SH-SY5Y (cell line): ENCODE measurements at regions not wholly inside any gene's neighbourhood (a gene's known extent, or its start where the extent isn't known, plus 50 kb on each side); places are given as distances from the start of the nearest gene placed in this dataset.

Experiments used
- GATA2 ChIP-seq: IDR thresholded peaks from 2 replicates; pipeline ENCODE4 v1.6.1; 2011; ENCODE audit warnings: mild to moderate bottlenecking, low read depth, low read length
- GATA3 ChIP-seq: IDR thresholded peaks from 2 replicates; pipeline ENCODE4 v1.6.1; 2011; ENCODE audit warnings: low read depth, mild to moderate bottlenecking, low read length, moderate library complexity

DNA sequence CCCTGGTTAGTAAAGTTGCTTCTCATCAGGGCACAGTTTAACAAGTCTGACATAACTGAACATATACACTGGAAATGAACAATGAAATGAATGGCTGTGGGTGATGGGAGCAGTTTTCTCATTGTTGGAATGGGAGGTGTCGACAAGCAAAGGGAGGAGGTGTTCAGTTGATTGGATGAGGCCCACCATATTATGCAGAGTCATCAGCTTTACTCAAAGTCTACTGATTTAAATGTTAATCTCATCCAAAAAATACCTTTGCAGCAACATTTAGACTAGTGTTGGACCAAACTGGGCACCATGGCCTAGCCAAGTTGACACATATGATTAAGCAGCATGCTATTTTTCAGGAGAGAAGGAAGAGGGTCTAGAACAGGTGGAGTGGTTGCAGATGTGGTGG lies 201.7 kb downstream of the RAMP3 start:
- TF ChIP-seq GATA2 (no peak), GATA3 (no peak)

DNA sequence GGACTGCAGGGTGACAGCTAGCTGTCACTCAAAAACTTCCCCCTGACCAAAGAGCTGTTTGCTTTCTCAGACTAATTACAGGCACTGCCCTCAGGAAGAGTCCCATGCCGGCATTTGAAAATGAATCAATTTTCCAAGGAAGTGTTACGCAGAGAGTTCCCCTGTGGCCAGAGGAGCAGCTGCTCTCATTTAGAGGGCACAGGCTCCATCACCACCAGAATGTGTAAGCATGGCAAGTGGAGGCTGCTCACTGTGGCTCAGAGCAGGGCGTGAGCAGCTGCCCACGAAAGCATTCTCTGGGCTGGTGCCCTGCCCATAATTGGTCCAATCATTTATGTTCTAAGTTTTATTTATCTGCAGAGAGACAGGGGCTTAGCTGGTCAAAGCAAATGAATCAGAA lies 202.2 kb downstream of the RAMP3 start:
- no peak for TF ChIP-seq GATA2
- no peak for TF ChIP-seq GATA3

DNA sequence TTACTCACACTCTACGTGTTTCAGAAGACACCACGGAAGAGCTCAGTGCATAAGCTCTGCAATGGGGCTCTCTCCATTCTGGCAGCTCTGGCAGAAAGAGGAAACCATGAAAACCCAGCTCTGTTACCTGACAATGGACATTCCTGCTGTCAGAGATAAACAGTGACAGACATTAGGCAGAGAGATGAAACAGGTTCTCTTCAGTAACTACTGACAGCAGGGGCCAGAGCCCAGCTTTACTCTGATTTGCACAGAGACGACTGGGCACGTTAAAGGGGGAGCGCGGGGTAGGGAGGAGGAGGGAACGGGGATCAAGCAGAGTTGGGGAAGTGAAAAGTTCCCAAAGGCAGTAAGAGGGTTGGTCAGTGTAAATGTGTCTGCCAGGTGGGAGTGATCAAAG lies 206.1 kb downstream of the RAMP3 start:
- TF ChIP-seq GATA2, result no peak
- TF ChIP-seq GATA3, result no peak

DNA sequence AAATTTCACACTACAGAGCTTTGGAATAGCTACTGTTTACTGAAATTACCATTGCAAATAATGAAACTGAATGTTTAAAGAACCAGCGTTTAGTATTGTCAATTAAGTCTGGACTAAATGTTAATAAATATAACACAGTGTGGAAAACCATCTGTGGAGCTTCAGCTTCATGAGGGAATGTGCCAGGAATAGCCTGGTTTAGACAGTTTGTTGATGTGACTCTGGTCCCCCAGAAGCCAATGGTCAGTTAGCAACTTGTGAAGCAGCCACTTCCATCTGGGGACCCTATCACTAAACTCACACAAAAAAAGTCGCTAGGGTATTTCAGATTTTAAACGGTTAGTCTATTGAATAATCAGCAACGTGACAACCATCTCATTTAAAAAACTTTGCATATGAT lies 207.8 kb downstream of the RAMP3 start:
- TF ChIP-seq GATA3 (no peak), GATA2 (no peak)

DNA sequence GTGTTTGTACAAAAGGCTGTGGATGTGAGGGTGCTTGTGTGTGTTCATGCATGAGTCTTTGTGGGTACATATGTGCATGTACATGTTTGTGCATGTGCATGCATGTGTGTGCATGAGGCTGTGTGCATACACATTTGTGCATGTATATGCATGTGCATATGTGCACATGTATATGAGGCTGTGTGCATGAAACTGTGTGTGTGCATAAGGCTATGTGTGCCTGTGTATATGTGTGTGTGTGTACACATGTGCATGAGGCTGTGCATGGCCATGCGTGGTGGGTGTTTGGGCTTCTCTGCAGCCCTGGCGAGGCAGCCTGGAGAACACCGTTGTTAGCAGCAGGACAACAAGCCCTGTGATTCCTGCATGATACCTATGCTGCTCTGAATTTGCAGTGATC lies 207.7 kb upstream of the ADCY1 start:
- TF ChIP-seq GATA3 (no peak), GATA2 (no peak)

DNA sequence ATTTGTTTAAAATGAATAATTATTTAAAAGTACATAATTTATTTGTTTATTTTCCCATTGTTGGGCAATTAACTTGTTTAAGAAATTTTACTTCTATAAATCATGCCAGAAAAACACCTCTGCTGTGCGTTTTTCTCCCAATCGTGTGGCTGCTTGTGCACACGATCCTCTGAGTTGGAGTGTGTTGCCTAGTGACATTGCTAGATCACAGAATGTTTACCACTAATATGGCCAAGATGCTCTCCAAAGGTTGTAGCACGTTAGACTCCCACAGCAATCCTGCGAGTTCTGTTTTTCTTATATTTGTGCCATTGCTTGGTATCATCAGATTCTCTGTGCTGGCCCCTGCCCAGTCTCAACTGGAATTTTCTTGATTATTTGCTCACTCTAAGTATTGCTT lies 207.1 kb upstream of the ADCY1 start:
- no peak for TF ChIP-seq GATA2
- TF ChIP-seq GATA3, result no peak

DNA sequence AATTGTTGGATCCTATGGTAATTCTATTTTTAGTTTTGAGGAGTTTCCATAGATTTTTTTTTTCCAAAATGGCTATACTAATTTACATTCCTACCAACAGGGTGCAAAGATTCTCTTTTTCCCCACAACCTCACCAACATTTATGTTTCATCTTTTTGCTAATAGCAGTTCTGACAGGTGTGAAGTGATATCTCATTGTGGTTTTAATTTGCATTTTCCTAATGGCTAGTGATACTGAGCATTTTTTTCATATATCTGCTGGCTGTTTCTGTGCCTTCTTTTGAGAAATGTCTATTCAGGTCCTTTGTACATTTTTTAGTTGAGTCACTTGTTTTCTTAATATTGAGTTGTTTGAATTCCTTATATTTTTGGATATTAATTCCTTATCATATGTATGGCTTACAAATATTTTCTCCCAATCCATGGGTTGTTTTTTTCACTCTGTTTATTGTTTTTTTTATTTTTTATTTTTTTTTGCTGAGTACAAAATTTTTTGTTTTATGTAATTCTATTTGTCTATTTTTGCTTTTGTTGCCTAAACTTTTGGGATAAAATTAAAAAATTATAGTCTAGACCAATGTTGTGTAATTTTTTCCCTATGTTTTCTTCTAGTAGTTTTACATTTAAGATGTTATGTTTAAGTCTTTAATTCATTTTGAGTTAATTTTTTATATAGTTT lies 205.9 kb upstream of the ADCY1 start:
- TF ChIP-seq GATA2, result no peak
- no peak for TF ChIP-seq GATA3

DNA sequence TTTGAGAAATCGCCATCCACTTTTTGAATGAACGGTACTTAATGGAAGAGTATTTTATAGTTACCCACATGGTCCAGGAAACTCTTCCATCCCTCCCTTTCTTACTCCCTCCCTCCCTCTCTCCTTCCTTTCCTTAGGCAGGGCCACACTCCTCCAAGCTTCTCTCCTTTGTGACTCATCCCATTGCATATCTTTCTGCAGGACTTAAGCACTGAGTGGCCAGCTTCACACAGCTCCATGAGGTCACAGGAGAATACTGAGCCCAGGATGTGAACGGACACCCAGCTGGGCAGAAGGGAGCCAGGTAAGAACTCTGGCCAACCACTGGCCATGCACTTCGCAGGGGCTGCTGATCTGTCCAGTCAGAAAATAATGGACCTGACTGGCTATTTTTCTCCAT lies 189.7 kb upstream of the ADCY1 start:
- TF ChIP-seq GATA2 (no peak), GATA3 (no peak)

DNA sequence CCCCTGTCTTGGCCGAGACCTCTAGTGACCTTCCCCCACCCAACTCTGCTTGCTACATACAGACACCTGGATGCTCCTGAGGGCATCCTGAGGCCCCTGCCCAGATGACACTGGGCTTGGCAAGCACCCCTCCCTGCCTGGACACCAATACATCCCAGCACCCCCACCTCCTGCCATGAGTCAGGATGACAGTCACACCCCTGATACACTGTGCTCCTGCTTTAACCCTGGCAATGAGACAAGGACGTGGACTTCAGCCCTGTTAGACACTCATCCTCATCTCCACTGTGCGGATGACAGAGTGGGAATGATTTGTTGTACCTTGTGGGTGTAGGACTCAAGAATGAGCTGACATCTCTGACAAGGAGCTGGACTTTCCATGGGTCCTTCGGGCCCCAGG lies 186.3 kb upstream of the ADCY1 start:
- TF ChIP-seq GATA3, result no peak
- no peak for TF ChIP-seq GATA2

DNA sequence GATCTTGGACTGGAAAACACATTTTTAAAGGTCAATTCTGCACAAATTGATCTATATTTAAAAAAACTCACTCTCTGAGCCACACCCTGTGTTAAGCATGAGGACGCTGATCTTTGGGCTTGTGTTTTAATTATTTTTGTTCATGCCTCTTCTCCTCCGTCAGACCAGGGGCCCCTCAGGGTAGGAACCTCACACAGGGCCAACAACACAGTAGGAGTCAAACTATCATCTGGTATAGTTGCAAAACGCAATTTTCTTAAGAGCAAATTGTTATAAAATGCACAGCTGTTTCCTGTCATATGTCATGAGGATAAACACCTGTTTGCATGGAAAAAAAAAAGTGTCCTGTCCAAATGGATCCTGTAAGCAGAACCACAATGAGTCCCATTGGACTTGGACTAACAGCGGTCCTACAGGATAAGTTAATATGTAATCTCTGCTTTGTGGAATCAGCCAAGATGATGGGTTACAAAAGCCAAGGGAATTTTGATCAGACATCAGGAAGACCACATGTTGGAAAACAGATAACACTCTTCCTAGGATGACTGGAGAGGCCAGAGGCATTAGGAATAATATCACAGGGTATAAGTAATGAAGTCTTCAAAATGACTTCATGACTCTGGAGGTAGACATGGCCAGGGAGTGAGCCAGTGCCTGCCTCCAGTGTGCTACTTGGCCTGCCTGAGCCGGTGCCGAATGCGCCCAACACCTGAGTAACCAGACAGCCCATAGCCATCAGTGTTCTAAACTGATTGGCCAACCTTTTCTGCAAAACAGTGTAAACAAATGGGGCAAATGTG lies 184.9 kb upstream of the ADCY1 start:
- TF ChIP-seq GATA3 (no peak), GATA2 (no peak)

DNA sequence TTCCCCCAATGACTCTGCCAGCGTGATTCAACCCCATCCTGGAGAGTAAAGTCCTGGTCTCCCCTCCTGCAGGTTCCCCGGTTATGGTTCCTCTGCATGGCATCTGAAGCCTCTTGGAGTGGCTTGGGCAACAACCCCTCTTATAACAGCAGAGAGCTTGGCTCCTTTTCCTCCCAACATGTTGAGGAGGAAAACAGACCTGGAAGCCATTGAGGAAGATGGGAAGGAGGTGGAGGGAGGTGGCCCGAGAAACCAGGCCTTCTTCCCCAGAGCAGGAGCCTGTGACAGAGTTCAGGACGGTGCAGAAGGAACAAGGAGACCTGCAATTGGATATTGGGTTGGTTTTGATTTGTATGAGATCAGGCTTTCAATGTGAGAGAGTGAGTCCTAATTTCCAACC lies 184.0 kb upstream of the ADCY1 start:
- TF ChIP-seq GATA3 (no peak), GATA2 (no peak)

DNA sequence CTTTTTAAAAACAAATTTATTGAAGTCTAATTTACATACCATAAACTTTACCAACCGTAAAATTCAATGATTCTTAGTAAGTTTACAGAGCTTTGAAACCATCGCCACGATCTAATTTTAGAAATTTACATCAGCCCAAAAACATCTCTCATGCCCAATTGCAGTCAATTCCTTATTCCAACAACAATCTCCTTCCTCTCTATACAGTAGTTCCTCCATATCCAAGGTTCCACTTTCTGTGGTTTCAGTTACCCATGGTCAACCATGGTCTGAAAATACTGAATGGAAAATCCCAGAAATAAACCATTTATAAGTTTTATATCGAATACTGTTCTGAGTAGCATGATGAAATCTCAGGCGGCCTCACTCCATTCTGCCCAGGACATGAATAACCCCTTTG lies 183.4 kb upstream of the ADCY1 start:
- no peak for TF ChIP-seq GATA2
- TF ChIP-seq GATA3, result no peak

DNA sequence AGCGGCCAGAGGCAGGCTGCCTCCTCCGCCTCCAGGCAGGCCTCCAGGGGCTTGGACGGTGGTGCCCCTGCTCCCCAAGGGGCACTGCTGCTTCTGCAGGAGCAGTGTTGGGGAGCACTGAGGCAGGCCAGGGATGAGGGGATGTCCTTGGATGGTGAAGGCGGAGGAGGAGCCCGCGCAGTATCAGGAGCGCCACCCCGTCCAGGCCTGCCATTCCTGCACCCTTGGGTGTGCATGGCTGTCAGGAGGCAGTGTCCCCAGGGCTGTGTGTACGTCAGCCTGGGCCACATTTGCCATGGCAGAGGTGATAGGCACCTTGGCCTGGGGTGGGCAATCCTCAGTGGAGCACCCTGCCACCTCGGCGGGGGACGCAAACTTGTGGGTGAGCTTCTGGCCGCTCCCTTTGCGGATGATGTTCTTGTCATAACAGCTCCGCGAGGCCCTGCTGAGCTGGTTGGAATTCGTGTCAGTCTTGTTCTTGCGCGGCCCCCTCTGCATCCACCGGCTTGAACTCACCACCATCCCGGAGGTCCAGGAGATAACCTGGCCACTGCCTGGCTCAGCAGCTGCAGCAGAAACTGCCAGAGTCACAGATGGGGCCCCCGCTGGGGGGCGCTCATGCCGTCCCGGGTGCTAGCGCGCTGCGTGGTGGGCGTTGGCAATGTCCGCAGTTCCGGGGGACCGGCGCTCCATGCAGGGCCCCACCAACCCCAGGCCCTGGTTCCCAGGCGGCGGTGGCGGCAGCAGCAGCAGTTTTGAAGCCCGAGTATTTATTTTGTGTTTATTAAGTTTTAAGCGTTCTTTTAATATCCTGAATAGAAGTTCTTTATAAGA lies 182.3 kb upstream of the ADCY1 start:
- TF ChIP-seq GATA2 (no peak), GATA3 (no peak)

DNA sequence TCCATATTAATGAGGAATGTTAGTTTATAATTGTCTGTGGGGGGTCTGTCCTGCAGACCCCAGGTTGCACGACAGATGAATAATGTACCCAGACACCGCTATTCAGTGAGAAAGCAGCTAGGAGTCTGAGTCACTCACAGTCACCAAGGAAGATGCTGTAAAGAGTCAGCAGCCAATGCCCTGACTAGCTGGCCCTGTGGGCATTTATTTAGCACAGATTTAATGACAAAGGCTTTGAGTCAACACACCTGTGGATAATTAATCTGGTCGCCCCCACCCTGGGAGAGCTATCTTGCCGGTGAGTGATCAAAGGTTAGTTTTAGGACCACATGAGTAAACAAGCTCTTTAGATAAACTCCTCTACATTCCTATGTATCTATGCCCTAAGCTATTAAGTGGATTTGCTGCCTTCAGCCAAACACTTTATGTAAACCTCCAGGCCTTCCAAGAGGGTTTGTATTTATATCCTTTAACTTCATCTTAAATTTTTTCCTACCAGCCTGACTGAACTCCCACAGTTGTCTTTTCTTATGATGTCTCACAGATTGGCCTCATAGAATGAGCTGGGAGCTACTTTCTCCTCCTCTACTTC lies 180.0 kb upstream of the ADCY1 start:
- TF ChIP-seq GATA2, result no peak
- TF ChIP-seq GATA3, result no peak
